GM21576 (cell line): ENCODE measurements at regions not wholly inside any gene's neighbourhood (a gene's known extent, or its start where the extent isn't known, plus 50 kb on each side); places are given as distances from the start of the nearest gene placed in this dataset.
A peak's percentile ranks its signal among the peaks of the same experiment; 100 is the strongest.
"Not testable (repeated sequence)": the region's sequence is repeated elsewhere in the genome, so short reads cannot be mapped to it uniquely, and the experiment has no call there.

ENCODE experiments used
- ATAC-seq: cut with Tn5 transposase; IDR thresholded peaks from one replicate; pipeline ENCODE4 v1.9.1; 2021; ENCODE audit warnings: mild to moderate bottlenecking, moderate library complexity; ENCODE audit not compliant: unreplicated experiment

- no peak for ATAC-seq
These were observed 146.6 kb downstream of the USP22 start for GRCh38 chr17:20896153-20896649.

- ATAC-seq, result not testable (repeated sequence)
These were observed 144.1 kb downstream of the USP22 start for GRCh38 chr17:20898726-20899125.

GRCh38 chr17:20902496-20902895 is 140.3 kb downstream of the USP22 start:
- not testable (repeated sequence) for ATAC-seq

- ATAC-seq, result not testable (repeated sequence)
These were observed 139.3 kb downstream of the USP22 start for GRCh38 chr17:20903549-20903948.

- peak; percentile 89 for ATAC-seq
These were observed 134.2 kb downstream of the USP22 start for GRCh38 chr17:20908313-20909267.

GRCh38 chr17:20914658-20915057 is 128.2 kb downstream of the USP22 start:
- ATAC-seq, result no peak

GRCh38 chr17:20916383-20916782 is 126.4 kb downstream of the USP22 start:
- no peak for ATAC-seq

GRCh38 chr17:20917610-20918306 is 125.1 kb downstream of the USP22 start:
- not testable (repeated sequence) for ATAC-seq

- no peak for ATAC-seq
These were observed 122.6 kb downstream of the USP22 start for GRCh38 chr17:20920095-20920814.

- ATAC-seq, result no peak
These were observed 122.0 kb downstream of the USP22 start for GRCh38 chr17:20920815-20921199.

- no peak for ATAC-seq
These were observed 120.6 kb downstream of the USP22 start for GRCh38 chr17:20922128-20922670.

- no peak for ATAC-seq
These were observed 118.5 kb downstream of the USP22 start for GRCh38 chr17:20924306-20924705.

- no peak for ATAC-seq
These were observed 117.7 kb downstream of the USP22 start for GRCh38 chr17:20925091-20925490.

- no peak for ATAC-seq
These were observed 116.9 kb downstream of the USP22 start for GRCh38 chr17:20925954-20926353.

GRCh38 chr17:20926532-20926931 is 116.3 kb downstream of the USP22 start:
- ATAC-seq, result no peak

GRCh38 chr17:20927308-20927977 is 115.4 kb downstream of the USP22 start:
- ATAC-seq, result no peak

- ATAC-seq, result no peak
These were observed 113.5 kb downstream of the USP22 start for GRCh38 chr17:20929334-20929733.

- no peak for ATAC-seq
These were observed 112.6 kb downstream of the USP22 start for GRCh38 chr17:20930081-20930760.

- ATAC-seq, result not testable (repeated sequence)
These were observed 109.8 kb downstream of the USP22 start for GRCh38 chr17:20933040-20933439.

- no peak for ATAC-seq
These were observed 108.5 kb downstream of the USP22 start for GRCh38 chr17:20934288-20934687.
